Activated CD4-positive, alpha-beta T cell treated with anti-CD3 and anti-CD28 coated beads, Interleukin-2, amount 50 U/mL, for 1 hour (primary cell): ENCODE measurements at regions not wholly inside any gene's neighbourhood (a gene's known extent, or its start where the extent isn't known, plus 50 kb on each side); places are given as distances from the start of the nearest gene placed in this dataset.

Source experiments
- DNase-seq: peaks from one replicate; pipeline ENCODE4 v3.0.0-alpha.2; 2020

GRCh38 chr4:19010761-19011160 is 989.2 kb upstream of the LCORL start:
- DNase-seq: no peak

GRCh38 chr4:19009881-19010280 is 988.3 kb upstream of the LCORL start:
- DNase-seq: no peak

DNA sequence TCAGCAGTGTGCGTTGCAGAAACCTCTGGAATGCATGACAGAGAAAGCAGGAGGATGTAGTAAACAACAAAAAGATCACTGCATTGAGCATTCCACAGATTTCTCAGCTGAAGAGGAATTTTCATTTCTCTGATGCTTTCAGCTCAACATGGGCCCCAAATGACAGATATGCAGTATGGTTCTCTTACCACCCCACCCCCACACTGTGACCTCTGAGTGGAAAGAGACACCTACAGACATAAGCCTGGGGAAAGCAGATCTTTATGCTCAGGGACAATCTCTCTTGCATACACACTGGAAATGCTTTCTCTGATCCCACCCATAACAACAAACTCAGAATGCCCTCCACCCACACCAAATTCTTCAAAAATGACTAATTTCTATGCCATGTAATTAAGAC is 983.7 kb upstream of the LCORL start:
- DNase-seq: no peak

DNA sequence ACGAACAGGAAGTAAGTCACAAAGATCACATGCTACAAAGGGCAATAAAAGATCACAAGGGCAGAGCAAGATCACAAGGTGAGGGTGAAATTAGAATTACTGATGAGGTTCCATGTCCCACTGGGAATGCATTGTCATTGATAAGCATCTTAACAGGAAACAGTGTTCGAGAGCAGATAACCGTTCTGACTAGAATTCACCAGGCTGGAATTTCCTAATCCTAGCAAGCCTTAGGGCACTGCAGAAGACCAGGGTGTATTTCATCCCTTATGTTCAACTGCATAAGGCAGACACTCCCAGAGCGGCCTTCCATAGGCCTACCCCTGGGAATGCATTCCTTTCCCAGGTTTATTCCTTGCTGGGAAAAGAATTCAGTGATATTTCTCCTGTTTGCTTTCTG is 980.6 kb upstream of the LCORL start:
- DNase-seq: no peak

DNA sequence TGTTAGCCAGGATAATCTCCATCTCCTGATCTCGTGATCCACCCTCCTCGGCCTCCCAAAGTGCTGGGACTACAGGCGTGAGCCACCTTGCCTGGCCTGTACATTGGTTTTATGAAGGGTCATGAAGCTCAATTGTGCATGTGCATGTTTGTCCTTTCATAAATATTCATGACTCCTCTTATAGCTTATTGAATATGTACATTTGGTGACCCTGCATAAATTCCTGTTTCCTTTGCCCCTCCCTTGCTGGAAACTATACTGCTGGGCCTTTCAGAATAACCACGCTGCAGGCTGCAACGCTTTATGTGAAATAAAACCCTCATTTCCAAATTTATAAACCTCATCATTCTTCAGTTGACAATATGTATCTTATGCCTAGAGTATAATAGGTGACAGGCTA is 978.0 kb upstream of the LCORL start:
- no peak for DNase-seq

- DNase-seq: no peak
Measured at GRCh38 chr4:18981234-18981615, 959.7 kb upstream of the LCORL start.

- DNase-seq: no peak
Measured at GRCh38 chr4:18980516-18981233, 959.1 kb upstream of the LCORL start.

- DNase-seq: no peak
Measured at GRCh38 chr4:18976884-18977283, 955.3 kb upstream of the LCORL start.

GRCh38 chr4:18975916-18976808 is 954.6 kb upstream of the LCORL start:
- DNase-seq: no peak

DNA sequence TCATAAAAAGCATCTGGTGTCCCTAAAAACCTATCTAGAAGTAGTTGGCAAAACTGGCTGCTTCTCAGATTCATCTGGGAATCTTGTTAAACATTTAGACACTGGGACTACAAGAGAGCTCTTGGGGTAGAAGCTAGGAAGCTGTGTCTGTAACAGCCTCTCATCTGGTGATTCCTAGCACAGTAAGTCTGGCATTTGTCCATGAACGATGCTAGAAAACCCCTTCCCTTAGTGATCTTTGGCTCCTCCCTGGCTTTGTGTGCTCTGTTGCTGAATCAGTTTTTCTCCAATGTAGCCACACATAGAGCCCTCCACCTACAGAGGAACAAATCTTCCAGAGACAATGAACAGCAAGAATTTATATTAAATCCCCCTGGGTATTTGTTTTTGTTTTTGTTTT is 951.7 kb upstream of the LCORL start:
- no peak for DNase-seq

DNA sequence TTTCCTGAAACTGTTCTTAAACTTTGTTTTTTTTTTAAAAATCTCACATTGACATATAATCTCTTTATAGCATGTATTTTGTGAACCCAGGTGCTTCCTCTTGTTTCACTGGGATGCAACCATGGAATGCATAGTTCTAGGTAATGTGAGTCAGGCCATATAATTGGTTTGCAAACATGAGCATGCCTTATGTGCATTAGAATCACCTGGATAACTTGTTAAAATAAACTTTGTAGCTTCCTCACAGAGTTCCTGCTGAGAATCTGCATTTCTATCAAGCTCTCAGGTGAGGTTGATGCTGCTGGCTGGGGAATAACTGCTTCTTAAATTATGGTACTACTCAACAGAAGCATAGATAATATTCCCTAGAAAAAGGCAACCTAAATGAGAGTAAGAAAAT is 940.3 kb upstream of the LCORL start:
- no peak for DNase-seq

DNA sequence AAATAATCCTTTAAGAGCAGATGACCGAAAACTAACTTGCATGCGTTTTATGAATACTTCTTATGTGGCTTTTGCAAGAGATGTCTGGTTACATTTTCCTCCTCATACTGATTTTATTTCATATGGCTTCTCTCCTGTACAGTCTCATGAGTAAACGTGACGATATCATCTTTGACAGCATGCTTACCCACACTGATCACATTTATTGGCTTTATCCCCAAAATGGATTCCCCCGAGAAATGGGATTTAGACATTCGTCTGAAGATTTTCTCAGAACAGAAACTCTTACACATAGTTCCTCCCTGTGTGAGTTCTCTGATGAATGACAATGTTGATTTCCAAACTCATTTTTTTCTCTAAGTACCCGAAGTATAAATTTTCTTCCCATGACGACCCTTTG is 939.7 kb upstream of the LCORL start:
- no peak for DNase-seq

- DNase-seq: no peak
Measured at GRCh38 chr4:18957716-18958115, 936.2 kb upstream of the LCORL start.

DNA sequence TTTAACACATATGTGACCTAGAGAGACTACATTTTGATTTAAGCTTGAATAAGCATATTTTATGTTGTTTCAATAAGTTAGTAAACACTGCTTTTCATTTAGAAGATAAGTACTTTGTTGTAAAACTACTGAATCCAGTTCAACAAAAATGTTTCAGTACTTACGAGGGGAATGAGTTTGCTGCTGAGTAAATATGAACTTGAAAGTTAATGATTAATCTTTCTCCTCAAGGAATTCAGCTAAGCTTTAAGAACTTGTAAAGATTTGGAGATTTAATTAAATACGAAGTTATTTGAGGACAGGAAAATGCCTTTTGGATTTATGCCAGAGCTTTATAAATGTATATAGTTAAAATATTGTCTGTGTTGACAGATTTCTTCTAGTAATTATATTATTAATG is 933.0 kb upstream of the LCORL start:
- no peak for DNase-seq

DNA sequence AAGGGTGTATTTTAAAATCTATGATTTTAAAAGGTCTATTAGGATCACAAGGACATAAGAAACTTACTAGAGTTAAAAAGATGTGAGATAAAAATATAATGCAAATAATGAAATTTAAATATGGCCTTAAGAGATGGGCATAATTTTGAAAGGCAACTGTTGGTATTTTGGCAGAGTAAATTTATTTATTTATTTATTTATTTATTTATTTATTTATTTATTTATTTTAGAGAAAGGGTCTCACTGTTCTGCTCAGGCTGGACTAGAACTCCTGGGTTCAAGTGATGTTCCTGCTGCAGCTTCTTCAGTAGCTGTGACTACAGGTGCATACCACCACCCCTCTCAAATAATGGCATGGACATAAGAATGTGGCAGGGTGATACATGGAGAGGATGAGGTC is 932.1 kb upstream of the LCORL start:
- DNase-seq: no peak

- DNase-seq: no peak
Measured at GRCh38 chr4:18945464-18945863, 923.9 kb upstream of the LCORL start.

- DNase-seq: no peak
Measured at GRCh38 chr4:18942874-18943273, 921.3 kb upstream of the LCORL start.

GRCh38 chr4:18938343-18939099 is 917.0 kb upstream of the LCORL start:
- DNase-seq: no peak

DNA sequence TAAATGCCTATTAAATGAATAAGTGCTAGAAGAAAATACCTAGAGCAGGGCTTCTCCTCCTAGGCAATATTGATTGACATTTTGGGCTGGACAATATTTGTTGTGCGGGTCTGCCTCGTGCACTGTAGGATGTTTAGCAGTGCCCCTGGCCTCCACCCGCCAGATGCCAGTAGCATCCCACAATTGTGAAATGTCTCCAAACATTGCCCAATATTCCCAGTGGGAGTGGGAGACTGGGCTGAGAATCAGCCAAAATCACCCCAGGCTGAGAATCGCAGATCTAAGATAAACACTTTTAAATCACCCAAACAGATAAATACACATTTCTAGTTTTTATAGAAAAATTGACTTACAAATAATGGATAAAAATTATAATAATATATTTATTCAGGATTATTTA is 916.2 kb upstream of the LCORL start:
- no peak for DNase-seq

DNA sequence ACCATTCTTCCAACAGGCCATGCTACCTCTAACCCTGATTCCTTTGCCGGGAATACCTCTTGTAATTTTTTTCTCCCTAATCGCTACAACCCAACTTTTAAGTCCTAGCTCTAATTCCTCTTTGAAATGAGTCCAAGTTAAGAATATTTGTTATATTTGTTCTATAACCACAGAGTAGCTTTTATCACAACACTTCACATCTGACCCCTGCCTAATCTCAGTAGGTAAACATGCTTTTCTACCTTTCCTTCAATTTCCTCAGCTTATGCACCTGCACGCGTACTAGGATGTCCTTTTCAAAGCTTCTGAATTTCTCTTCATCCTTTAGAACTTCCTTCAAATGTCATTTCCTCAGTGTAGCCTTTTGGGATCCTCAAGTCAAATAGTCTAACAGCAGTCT is 915.5 kb upstream of the LCORL start:
- no peak for DNase-seq

DNA sequence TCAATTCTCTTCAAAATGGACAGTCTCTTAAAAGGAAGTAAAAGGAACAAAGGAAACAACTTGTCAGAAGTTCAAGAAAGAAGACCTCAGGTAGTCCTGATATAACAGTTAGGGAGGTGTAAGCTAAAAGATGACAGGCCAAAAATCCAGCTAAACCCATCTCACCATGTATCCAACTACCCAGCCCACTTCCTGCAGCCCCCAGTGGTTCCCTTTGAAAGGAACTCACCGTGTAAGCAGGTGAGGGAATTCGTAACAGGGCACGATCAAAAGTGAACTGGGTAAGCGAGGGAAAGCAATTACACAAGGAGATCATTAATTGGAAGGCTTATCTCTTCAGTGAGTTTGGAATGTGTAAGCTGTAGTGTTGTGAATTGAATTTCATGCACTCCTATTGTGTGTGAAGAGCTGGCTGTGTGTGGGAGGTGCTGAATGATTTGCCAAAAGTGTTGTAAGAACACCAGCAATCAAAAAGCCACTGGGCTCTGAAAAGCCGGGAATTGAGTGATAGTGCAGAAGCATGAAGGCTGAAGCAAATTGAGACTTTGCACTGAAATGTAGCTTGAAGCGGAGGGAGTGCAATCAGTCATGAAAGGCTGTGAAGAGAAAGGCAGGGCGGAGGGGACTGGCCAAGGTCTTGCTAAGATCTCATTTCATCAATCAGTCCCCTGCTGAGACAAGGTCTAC is 914.2 kb upstream of the LCORL start:
- DNase-seq: no peak

DNA sequence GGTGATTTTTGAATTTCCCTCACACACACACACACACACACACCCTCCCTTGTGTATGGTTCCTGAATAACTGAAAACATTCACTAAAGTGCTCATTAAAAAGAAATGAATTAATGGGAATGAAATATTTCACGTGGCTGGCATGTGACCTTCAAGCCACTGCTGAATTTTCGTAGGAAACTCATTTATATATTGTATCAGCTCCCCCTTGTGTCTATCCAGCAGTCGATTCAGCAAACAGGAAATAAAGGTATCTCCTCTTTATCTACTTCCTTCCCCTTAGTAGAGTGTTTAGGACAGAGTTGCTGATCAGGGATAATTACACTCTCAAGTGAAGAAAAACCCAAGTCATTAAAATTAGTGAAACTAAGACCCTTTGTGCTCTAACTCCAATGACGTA is 912.6 kb upstream of the LCORL start:
- DNase-seq: no peak

DNA sequence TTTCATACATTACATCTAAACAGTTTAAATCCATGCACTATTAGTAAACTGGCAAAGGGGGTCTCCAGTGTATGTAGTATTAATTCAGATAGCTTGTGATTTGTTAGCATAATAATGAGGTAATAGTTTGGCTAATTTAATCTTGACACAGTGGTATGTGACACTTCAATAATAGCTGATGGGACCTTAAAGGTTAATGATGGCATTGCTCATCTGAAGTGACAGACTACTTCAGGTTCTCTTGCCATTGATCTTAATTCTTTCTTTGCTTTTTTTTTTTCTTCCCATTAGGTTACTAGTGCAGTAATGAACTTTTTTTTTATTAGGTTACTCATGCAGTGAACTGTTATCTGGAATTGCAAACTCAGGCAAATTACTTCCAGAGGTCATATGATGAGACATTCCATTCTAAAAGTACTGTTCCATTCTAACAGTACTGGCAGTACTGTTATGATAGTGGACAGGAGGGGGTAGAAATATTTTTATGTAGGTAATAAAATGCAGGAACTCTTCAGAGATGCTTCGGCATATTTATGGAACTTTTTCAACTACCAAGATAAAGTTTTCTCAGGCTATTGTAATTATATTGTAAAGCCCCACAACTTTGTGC is 911.3 kb upstream of the LCORL start:
- DNase-seq: no peak
